ENCODE measurements at regions not wholly inside any gene's neighbourhood (a gene's known extent, or its start where the extent isn't known, plus 50 kb on each side); places are given as distances from the start of the nearest gene placed in this dataset.
A peak's percentile ranks its signal among the peaks of the same experiment; 100 is the strongest.

DNA sequence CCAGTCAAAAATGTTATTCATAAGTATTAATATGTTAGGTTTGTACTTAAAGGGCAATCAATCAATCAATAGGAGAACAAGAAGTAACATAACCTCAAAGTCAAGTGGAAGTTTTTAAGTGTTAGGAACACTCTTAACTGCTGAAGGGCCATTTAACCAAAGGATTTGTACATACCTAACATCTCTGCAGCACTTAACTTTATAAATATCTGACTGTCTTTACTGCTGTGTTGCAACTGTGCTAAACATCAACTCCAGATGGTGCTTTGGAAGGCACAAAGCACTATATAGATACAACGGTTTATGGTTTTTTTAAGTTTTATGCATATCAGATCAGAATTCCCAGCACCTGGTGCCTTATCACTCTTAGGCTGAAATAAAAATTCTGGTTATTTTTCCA, 604.9 kb upstream of the PTGER4 start:
- no peak overlapping the region for H3K4me3 ChIP-seq (replicated peaks in 1 of 2; ENCODE audit: low read depth in 2 of 2, low read length in 2 of 2)
- TF ChIP-seq, protein P1, sequence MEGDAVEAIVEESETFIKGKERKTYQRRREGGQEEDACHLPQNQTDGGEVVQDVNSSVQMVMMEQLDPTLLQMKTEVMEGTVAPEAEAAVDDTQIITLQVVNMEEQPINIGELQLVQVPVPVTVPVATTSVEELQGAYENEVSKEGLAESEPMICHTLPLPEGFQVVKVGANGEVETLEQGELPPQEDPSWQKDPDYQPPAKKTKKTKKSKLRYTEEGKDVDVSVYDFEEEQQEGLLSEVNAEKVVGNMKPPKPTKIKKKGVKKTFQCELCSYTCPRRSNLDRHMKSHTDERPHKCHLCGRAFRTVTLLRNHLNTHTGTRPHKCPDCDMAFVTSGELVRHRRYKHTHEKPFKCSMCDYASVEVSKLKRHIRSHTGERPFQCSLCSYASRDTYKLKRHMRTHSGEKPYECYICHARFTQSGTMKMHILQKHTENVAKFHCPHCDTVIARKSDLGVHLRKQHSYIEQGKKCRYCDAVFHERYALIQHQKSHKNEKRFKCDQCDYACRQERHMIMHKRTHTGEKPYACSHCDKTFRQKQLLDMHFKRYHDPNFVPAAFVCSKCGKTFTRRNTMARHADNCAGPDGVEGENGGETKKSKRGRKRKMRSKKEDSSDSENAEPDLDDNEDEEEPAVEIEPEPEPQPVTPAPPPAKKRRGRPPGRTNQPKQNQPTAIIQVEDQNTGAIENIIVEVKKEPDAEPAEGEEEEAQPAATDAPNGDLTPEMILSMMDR (IDR thresholded peaks at IDR 0.05; ENCODE audit: low read depth, low read length), result no peak
- no peak for DNase-seq (ENCODE audit: low read depth in 2 of 2)

DNA sequence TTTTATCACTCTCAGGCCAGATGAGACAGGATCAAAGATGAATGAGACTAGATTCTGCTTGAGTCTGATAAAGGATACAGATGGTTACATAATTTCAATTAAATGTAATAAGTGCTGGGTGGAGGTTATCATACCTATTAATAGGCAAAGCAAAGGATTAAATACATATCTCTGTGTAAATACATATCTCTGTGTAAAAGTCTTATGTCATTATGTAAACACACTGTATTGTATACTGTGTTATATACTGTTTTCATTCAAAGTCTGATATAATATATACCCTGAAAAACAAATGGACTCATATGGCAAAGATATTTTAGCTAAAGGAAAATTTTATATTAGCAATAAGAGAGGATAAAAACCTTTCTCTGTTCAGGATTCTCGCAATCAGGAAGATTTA, 605.8 kb upstream of the PTGER4 start:
- DNase-seq (ENCODE audit: low read depth in 2 of 2), result no peak
- H3K4me3 ChIP-seq (replicated peaks in 1 of 2; ENCODE audit: low read depth in 2 of 2, low read length in 2 of 2), result no peak overlapping the region
- TF ChIP-seq, protein P1 (IDR thresholded peaks at IDR 0.05; ENCODE audit: low read depth, low read length), result no peak

DNA sequence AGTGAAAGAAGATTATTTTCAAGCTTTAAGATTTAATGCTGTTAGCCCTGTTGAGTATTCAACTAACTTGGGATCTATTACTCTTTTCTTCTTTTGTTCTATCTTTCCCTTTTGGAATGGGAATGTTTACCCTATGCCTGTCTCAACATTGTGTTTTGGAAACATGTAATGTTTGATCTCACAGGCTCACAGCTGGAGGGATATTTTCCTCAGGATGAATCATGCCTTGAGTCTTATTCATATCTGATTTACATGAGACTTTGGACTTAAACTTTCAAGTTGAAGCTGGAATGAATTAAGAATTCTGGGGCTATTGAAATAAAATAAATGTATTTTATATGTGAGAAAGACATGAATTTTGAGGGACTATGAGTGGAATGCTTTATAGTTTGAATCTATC, 607.8 kb upstream of the PTGER4 start:
- no peak overlapping the region for H3K4me3 ChIP-seq (replicated peaks in 1 of 2; ENCODE audit: low read depth in 2 of 2, low read length in 2 of 2)
- TF ChIP-seq, protein P1 (IDR thresholded peaks at IDR 0.05; ENCODE audit: low read depth, low read length), result no peak
- DNase-seq (ENCODE audit: low read depth in 2 of 2), result peak in 1 of 2 donors; percentile 68

DNA sequence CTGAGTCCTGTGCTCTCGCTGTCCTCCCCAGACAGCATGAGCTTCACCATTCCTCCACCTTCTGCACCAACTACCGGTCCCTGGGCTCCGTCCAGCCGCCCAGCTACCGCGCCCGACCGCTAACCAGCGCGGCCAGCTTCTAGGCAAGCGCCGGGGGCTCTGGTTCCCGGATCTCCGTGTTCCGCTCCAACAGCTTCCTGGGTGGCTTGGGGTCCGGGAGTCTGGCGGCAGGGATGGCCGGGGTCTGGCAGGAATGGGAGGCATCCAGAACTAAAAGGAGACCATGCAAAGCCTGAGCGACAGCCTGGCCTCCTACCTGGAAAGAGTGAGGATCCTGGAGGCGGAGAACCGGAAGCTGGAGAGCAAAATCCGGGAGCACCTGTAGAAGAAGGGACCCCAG, 613.1 kb upstream of the PTGER4 start:
- no peak for DNase-seq (ENCODE audit: low read depth in 2 of 2)
- no peak overlapping the region for H3K4me3 ChIP-seq (replicated peaks in 1 of 2; ENCODE audit: low read depth in 2 of 2, low read length in 2 of 2)
- TF ChIP-seq, protein P1 (IDR thresholded peaks at IDR 0.05; ENCODE audit: low read depth, low read length), result no peak

DNA sequence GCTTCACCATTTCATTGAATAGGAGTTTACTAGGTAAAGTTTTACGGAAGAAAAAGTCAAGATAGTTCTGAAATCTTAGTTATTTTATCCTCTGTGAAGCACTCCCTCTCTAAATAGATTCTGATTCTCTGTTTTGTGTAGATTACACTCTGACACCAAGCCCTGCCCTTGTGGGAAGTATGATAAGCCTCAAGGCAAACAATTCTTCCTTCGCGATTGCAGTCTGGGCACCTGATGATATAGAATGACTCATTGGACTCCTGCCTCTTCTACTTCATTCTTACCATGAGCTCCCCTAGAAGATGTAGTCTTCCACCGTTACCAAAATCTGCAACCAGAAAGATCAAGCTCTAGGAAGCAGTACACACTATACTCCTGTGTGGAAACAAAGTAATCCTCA, 626.9 kb upstream of the PTGER4 start:
- no peak overlapping the region for H3K4me3 ChIP-seq (replicated peaks in 1 of 2; ENCODE audit: low read depth in 2 of 2, low read length in 2 of 2)
- TF ChIP-seq, protein P1 (IDR thresholded peaks at IDR 0.05; ENCODE audit: low read depth, low read length), result no peak
- no peak for DNase-seq (ENCODE audit: low read depth in 2 of 2)

DNA sequence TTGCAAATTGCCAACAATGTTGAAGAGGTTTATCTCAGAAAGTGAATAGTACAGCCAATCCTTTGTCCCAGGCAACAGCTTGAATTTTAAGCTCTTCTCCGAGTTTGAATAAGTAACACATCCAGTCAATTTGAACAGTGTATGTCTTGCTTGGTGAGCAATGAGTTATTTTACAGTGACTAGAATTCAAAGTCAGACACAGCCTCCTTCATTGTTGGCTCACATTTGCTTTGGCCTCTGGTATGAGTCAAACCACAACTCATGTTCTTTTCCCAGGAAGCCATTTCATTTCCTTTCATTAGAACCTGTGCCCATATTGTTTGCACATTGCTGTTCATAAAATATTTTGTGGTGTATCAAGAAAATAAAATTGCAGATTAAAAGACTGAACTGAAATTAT, 622.0 kb upstream of the DAB2 start:
- TF ChIP-seq, protein P1 (IDR thresholded peaks at IDR 0.05; ENCODE audit: low read depth, low read length), result no peak
- DNase-seq (ENCODE audit: low read depth in 2 of 2), result peak; percentile 2 to 84
- no peak overlapping the region for H3K4me3 ChIP-seq (replicated peaks in 1 of 2; ENCODE audit: low read depth in 2 of 2, low read length in 2 of 2)

DNA sequence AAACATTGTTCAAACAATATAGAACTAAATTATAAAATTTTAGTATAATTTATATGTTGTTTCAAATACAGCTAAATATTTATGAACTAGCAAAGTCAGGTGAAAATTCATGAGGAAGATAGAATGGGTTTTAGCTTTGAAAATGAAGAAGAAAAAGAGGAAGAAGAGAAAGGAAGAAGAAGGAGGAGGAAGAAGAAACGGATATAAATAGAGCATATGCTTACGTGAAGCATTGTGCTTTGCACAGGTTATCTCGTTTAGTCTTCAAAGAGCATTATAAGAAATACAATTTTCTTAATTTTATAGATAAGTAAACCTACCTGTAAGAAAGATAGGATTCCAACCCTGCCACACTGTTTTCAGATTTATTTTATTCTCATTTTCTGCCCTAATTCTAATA, 620.6 kb upstream of the DAB2 start:
- TF ChIP-seq, protein P1 (IDR thresholded peaks at IDR 0.05; ENCODE audit: low read depth, low read length), result no peak
- DNase-seq (ENCODE audit: low read depth in 2 of 2), result no peak
- no peak overlapping the region for H3K4me3 ChIP-seq (replicated peaks in 1 of 2; ENCODE audit: low read depth in 2 of 2, low read length in 2 of 2)
